Activated naive CD4-positive, alpha-beta T cell treated with anti-CD3 and anti-CD28 coated beads, Interleukin-2, amount 50 U/mL, for 16 hours (primary cell): ENCODE measurements at regions not wholly inside any gene's neighbourhood (a gene's known extent, or its start where the extent isn't known, plus 50 kb on each side); places are given as distances from the start of the nearest gene placed in this dataset.

ENCODE experiments used
- DNase-seq: peaks from one replicate; pipeline ENCODE4 v3.0.0-alpha.2; 2020

DNA sequence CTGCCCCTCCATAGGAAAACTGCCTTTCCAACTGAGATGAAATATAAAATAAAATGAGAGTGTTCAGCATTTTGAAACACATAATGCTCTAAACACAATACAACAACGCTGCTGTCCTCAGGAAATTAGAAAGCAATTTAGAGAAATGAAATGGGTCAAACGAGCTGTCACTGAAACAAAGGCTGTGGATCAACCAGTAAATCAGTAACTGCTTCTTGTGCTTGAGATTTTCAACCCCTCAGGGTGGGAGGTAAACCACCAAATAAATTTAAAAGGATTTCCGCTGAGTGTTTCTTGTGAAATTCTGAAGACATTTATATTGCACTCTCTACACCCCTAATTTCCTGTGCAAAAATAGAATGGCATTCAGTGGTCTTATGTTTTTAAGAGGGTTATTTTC lies 657.1 kb upstream of the SEL1L start:
- DNase-seq, result no peak

DNA sequence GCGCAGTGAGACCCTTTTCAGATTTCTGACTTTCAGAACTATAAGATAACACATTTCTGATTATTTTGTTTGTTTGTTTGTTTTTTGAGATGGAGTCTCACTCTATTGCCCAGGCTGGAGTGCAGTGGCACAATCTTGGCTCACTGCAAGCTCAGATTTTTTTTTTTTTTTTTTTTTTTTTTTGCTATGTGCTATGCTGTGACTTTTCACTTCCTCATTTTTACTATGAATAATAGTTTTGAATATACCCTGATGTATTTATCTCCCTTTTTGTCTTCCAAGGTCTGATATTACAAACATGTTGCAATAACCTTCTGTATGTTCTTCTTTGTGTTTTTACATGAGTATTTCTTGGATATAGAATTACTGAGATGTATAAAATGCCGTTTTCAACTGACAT lies 658.7 kb upstream of the SEL1L start:
- no peak for DNase-seq

DNA sequence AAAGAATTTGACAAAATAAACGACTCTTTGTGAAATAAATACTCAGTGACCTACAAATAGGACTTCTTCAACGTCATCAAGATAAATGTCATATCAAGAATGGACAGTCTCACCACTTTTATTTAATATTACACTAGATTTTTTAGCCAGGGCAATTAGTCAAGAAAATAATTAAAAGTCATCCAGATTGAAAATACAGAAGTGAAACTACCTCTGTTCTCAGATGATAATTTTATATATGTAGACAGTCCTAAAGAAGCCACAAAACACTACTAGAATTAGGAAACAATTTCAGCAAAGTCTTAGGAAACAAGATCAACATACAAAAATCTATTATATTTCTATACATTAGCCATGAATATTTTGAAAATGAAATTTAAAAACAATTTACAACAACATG lies 689.6 kb upstream of the SEL1L start:
- DNase-seq, result no peak

DNA sequence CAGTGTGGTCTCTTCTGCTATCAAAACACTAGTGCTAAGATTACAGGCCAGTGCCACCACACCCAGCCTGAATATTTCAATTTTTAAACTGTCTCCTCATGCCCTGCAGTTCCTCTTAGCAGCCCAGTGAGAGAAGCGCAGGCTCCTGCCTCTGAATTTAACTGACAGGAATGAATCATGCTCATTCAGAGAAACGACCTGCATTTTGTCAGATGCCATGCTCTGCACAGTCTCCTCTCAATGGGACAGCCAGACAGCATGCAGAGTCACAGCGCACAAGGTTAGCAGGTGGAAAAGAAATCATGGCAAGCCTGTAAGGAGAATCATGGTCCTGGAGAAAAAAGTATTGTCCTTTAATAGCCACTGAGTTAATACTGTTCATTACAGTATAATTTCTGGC lies 691.0 kb upstream of the SEL1L start:
- DNase-seq, result no peak

DNA sequence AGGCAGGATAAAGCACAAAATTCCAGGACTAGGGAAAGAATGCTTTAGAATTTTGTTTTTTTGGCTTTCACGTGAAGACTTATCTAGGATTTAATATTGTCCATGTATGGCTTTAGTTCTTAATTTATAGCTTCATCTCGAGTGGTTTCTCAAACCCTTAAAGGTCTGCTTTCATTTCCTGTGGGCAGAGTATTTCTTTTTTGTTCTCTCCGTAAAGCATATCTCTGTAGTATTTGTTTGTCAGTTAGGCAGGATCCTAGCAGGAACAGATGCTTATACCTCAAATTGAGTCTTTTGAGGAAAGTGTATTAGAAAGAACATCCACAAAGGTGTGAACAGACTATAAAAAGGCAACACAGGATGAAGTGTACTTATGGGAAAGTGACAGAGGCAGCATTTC lies 697.1 kb upstream of the SEL1L start:
- DNase-seq, result no peak

DNA sequence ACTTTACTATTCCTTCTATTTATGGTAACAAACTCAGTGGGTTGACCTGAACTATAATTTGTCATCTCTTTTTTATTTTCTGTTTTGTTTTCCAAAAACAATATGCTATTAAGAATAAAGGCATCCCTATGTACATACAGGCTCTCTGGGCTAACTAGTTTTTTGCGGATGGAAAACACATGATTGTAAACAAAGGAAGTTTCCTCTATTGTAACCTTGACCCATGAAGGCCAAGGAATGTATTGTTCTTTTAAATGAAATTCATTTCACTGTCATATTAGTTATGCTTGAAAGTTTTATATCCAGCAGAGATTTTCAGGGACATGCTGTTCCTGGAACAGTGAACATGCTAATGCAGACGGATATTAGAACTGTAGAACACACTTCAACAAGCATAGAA lies 705.0 kb upstream of the SEL1L start:
- DNase-seq, result no peak

DNA sequence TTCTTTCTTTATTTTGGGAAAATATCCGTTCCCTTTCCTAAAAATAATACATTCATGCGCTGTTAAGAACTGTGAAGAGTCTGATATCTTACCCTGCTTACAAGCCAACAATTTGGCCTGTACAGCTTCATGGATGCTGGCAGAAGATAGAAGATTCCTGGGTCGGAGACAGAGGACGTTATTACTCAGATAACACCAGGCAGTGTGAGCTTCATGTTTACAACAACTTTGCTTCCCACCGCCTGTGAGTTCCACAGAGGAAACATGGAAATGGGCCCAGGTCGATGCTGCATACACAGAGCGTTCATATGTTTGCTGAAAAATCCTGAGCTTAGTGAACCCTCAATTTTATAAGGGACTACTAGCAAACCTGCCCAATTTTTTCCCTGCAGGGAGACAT lies 705.6 kb upstream of the SEL1L start:
- no peak for DNase-seq

DNA sequence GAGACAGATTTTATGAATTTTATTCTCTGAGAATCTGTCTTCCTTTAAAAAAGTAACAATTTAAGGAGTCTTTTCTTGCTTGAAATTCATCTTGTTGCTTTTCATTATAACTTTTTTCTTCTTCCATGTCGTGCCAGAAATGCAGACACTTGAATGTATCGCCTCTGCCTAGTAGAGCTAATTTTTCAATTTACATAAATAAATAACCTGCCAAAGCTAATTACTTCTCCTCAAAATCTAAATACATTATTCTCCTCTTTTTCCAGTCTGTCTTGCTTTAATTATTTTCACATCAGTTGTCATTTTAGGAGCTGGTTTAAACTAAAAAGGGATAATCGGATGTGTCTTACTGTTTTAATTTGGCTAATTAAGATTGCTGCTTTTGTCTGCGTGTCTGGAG lies 711.1 kb upstream of the SEL1L start:
- no peak for DNase-seq

DNA sequence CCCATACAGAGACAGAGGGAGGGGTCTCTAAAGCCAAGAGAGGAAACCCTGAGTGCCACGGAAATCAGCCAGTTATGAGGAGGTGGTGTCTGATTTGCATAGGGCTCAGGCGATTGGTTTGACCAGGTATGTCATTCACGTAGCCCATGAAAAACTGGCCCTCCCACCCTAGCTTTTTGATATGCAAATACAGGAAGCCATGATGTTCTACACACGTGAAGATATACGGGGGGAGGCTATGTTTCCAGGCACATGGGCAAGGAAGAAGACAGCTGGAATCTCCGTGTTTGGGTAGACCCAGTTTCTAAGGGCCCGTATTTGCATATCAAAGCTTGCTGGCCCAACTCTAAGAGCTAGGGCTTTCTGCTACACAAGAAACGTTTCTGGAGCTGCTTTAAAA lies 717.8 kb upstream of the SEL1L start:
- no peak for DNase-seq

DNA sequence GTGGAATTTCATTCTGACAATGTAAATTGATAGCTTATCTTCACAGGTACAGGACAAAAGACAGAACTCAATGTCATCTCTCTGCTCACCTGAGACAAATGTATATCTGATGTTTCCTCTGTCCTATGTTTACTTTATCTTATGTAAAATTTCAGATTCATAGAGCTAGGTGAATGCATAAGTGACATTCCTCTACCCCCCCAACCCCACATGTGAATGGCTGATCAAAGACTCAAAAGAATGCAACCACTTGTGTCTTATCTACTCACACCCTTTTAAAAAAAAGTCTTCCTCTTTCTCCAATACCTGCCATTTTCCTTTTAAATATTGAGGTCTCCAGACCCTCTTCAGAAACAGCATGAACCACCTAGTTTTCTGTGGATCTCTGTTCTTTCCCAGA lies 736.6 kb upstream of the SEL1L start:
- DNase-seq, result no peak

DNA sequence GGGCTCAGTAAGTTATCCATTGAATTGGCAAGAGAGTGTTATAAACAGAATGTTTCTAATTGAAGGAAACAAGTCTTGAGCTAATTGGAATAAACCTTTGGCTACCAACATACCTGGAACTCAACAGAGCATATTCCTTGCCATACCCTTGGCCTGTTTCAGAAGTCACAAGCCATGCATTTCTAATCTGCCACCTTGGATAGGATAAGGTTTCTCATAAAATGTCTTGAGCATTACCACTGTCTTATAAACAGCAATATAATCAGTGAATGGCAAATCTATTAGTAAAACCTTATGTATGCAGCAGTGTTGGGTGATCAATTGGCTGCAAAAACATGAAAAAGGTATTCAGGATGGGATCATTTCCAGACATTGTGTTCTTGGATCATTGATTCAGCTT lies 765.2 kb upstream of the SEL1L start:
- DNase-seq, result no peak

DNA sequence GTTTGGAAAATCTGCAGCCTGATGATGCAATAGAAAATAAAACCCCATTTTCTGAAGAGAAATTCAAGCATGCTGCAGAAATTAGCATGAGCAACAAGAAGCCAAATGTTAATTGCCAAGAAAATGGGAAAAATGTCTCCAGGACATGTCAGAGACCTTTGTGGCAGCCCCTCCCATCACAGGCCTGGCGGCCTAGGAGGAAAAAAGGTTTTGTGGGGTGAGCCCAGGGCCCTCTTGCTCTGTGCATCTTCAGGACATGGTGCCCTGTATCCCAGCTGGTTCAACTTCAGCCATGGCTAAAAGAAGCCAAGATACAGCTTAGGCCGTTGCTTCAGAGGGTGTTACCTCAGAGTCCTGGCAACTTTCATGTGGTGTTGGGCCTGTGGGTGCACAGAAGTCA lies 775.5 kb upstream of the SEL1L start:
- DNase-seq, result no peak

DNA sequence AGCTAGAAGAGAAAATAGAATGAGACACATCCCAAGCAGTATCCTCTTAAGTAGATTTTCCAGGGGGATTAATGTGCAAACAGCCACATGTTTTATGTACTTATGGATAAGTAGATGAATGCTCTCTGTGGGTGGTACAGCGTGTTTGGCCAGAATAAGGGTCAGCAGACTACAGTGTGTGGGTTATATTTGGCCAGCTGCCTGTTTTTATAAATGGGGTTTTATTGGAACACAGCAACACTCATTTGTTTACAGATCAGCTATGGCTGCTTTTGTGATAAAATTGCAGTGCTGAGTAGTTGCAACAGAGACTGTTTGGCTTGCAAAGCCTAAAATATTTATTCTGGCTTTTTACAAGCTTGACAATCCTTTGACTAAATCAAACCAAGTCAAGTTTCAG lies 780.2 kb upstream of the SEL1L start:
- DNase-seq, result no peak

DNA sequence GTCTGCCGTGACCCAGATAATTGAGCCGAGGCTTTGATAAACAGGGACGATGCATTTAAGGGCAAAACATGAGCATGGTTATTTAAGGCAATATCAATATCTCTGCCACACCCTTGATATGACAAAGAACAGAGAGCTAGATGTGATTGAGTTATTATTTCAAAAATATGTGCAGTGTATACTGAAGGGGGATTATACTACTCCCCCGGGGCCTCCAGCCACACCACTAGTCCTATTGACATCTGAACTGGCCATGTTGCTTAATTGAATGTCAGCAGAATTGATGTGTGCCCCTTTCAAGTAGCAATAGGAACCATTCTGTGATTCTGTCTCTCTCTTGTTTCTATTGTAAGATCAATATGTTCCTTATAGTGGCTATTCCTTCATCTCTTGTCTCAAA lies 794.8 kb upstream of the SEL1L start:
- no peak for DNase-seq

DNA sequence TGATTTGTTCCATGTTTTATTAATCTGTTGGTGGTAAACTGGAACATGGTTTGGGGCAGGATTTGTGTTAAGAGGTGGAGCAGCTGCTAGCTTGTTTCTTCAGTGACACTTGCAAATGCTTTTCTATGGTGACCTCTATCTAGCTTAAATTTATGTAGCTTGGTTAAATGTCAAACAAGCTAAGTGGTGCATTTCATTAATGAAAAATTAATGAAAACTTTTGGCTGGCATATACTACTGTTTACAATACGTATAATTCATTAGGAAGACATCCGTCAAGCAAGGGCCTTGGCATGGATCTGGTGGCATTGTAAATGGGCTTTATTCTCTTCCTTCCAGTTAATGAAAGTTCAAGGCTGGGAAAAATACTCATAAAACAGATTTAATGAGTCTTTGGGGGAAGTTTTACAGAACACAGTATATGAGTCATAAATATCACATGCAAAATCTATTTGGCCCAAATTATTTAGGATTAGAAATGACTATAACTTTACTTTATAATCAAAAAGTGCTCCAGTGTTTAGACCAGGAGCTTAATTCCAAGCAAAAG lies 807.7 kb upstream of the SEL1L start:
- no peak for DNase-seq

DNA sequence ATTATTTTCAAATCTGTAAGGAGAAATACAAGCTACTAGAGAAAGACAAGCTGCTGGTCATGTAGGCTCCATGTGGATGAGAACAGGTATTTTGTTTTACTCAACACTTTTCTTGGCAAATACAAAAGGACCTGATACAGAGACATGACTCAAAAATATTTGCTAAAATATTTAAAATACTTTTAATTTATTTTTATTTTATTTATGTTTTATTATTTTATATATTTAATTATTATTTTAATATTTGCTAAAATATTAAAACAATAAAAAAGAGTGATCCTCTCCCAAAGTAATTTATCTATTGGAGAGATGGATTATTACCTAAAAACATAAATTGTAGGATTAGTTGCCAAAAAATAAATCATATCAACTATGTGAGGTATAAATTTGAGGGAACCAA lies 808.9 kb upstream of the SEL1L start:
- DNase-seq, result no peak

DNA sequence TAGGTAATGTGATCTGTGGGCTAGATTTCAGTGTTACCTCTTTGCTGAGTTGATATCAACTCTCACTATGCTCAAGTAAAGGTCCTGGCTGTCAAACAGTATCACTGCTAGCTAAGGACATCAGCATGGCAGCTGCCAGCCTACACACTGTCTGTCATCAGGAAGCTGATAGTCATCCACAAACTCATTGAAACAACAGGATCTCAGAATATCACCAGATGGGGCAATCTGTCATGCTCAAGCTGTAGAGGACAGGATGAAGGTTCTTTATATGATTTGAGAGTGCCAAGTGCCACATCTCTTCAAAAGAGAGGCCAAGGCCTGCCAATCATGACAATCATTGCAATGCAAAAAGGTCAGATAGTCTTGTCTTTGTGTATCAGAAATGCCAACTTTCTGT lies 811.5 kb upstream of the SEL1L start:
- DNase-seq, result no peak

DNA sequence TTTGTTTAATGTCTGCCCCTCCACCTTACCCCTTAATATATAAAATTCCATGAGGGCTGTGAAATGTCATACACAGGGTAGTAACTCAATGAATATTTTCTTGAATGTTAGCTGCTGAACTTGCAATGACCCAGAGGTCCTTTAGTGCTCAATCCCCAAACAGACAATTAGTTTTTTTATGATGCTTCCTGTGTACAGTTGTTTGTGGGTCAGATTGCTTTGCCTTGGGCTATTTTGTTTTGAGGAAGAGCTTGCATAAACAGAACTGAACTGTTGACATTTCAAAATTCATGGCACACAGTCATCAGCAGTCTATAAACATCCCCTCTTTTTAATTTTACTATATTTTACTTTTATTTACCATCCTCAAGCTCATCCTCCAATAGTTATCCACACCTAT lies 820.5 kb upstream of the SEL1L start:
- DNase-seq, result no peak

DNA sequence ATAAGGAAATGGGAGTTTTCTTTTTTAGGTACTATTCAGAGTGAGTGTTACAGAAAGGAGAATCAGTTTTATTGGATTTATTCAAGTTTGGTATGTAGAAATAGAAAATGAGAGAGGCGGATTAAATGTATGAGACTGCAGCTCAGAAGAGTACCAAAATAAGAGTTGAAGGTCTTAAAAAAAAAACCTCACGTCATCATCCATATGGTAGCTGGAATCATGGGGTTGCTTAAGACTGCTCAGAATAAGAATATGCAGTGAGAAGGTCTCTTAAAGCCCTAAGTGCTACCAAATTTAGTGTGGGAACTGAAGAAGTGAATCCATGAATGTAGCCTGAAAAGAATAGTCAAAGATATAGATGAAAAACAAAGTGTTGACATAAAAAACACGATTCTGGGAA lies 825.5 kb upstream of the SEL1L start:
- DNase-seq, result no peak

DNA sequence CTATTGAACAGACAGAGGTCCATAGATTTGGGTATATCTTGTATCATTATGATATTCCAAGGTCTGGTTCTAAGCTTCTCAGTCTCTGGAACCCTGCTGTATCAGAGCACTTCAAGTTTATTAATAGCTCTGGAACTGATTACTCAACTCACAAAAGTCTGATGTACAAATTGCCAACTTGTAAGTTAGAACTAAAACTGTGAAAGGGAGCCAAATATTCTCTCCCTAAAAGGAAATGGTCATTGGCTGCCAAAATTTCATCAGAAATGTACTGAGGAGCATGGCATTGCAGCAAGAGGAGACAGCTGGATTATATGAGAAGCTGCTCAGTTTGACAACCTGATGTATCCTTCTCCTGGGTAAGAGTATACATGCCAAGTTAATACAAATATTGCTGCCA lies 828.8 kb upstream of the SEL1L start:
- DNase-seq, result no peak

DNA sequence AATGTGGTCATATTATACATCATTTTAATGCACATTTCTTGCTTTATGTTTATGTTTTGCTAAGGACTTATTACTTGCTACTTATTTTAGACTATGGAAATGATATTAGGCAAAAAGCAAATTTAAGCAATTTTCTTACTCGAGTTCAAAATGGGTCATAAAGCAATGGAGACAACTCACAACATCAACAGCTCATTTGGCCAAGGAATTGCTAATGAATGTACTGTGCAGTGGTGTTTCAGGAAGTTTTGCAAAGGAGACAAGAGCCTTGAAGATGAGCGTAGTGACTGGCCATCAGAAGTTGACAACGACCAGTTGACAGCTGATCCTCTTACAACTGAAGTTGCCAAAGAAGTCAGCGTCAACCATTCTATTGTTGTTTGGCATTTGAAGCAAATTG lies 831.8 kb upstream of the SEL1L start:
- DNase-seq, result no peak

DNA sequence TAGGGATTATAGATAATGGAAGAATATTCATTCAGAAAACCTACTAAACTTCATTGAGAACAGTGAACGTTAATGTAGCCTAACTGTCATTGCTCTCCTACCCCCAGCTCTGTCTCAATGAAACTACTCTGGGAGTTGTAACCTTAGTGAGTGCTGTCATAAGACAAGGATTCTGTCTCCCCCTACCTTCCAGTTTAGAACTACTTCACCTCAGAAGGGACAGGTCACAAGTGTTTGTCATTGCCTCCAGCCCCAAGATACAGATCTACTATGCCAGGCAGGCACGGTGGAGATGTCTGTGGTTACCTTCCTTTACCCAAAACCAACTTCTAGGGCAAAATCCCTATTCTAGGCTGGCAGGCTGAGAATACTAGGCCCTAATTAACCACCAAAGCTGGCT lies 833.1 kb upstream of the SEL1L start:
- no peak for DNase-seq

DNA sequence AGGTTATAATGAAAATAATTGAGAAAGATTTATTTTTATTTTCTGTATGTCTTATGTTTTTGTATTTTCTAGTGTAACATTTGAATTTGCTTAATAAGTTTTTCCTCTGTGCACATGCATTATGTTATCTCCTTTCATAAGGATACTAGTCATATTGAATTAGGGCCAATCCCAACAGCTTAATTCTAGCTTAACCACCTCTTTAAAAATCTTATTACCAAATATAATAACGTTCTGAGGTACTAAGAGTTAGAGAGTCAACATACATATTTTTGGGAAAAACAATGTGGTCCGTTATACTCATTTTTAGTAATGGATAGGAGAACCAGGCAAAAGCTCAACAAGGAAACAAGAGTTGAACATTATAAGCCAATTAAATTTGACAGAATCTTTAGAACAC lies 845.6 kb upstream of the SEL1L start:
- no peak for DNase-seq

DNA sequence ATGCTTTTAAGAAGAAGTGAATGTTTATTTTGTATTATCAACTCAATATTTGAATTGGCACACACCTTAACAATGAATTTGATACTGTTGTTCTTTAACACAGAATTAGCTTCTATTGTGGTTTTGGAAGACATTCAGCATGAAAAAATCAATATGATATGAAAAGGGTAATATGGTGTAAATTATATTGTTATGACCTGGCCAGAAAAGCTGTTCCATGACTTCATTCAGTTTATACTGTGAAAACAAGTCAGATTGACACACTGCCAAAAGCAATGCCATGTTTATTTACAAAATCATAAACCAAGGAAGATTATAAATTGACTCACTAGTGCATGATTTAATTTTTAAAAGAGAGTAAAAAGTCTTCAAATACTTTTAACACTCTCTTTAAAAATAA lies 851.4 kb upstream of the SEL1L start:
- no peak for DNase-seq

DNA sequence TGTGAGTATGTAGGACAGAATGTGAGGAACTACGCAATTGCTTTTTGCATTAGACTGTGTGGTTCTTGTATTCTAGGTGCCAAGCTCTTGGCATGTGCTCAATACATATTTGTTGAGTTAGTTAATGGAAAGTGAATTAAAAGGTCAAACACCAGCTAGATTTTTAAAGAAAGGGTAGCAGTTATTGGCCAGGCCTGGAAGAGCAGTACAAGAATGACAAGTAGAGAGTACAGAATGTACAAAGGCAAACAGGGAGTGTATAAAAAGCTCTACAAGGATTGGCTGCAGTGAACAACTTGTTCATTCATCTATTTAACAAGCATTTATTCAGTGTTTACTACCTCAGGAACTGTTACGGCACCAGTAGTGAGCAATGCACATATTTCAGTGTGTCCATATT lies 854.0 kb upstream of the SEL1L start:
- DNase-seq, result no peak

DNA sequence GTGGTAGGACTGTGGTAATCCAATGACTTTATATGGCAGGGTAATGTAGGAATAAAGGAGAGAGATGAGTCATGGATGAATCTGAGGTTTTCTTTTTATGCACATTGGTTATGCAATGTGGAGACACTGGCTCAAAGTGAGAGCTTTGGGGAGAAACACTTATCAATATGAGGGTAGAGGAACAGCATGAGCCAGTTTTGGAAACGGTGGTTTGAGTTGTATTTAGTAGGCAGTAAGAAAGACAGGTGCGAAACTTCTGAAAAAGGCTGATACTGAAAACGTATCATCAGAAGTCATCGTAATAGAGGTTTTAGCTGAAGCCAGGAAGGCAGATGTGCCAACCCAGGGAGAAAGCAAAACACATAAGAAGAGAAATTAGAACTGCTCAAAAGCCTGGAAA lies 854.8 kb upstream of the SEL1L start:
- DNase-seq, result no peak
